ENCODE measurements at regions not wholly inside any gene's neighbourhood (a gene's known extent, or its start where the extent isn't known, plus 50 kb on each side); places are given as distances from the start of the nearest gene placed in this dataset.
"Not testable (repeated sequence)": the region's sequence is repeated elsewhere in the genome, so short reads cannot be mapped to it uniquely, and the experiment has no call there.

GRCh38 chr9:108257382-108257781 is 598.4 kb downstream of the ACTL7B start:
- Mint-ChIP-seq H3K4me3 (no peak overlapping the region), H3K27me3 (no peaks in the 10 kb centered on the region), H3K9me3 (ENCODE audit: low read depth) (peaks cover 8% of the 10 kb centered on the region), H3K36me3 (no peaks in the 10 kb centered on the region), H3K27ac (no peak overlapping the region), H3K4me1 (ENCODE audit: low read depth) (no peaks in the 10 kb centered on the region)

GRCh38 chr9:108254236-108254635 is 601.5 kb downstream of the ACTL7B start:
- Mint-ChIP-seq H3K27me3 (no peaks in the 10 kb centered on the region), H3K4me3 (no peak overlapping the region), H3K36me3 (no peaks in the 10 kb centered on the region), H3K27ac (no peak overlapping the region), H3K4me1 (ENCODE audit: low read depth) (no peaks in the 10 kb centered on the region), H3K9me3 (ENCODE audit: low read depth) (no peaks in the 10 kb centered on the region)

- H3K27ac Mint-ChIP-seq; H3K4me1 Mint-ChIP-seq (ENCODE audit: low read depth); H3K4me3 Mint-ChIP-seq: not testable (repeated sequence)
These were observed 608.4 kb downstream of the ACTL7B start for GRCh38 chr9:108247391-108247790.

GRCh38 chr9:108245901-108246300 is 609.9 kb downstream of the ACTL7B start:
- Mint-ChIP-seq H3K4me1 (ENCODE audit: low read depth) (no peaks in the 10 kb centered on the region), H3K4me3 (no peak overlapping the region), H3K9me3 (ENCODE audit: low read depth) (no peaks in the 10 kb centered on the region), H3K27ac (no peak overlapping the region), H3K36me3 (no peaks in the 10 kb centered on the region), H3K27me3 (no peaks in the 10 kb centered on the region)

More at GRCh38 chr9:108247391-108247790, 608.4 kb downstream of the ACTL7B start:
- H3K36me3 Mint-ChIP-seq; H3K9me3 Mint-ChIP-seq (ENCODE audit: low read depth); H3K27me3 Mint-ChIP-seq: not testable (repeated sequence)

GRCh38 chr9:108245331-108245730 is 610.5 kb downstream of the ACTL7B start:
- Mint-ChIP-seq H3K27me3 (no peaks in the 10 kb centered on the region), H3K4me3 (no peak overlapping the region), H3K27ac (no peak overlapping the region), H3K4me1 (ENCODE audit: low read depth) (no peaks in the 10 kb centered on the region), H3K9me3 (ENCODE audit: low read depth) (no peaks in the 10 kb centered on the region), H3K36me3 (no peaks in the 10 kb centered on the region)

GRCh38 chr9:108244686-108245085 is 611.1 kb downstream of the ACTL7B start:
- no peaks in the 10 kb centered on the region for H3K4me1 Mint-ChIP-seq (ENCODE audit: low read depth)
- no peak overlapping the region for H3K4me3 Mint-ChIP-seq
- no peaks in the 10 kb centered on the region for H3K9me3 Mint-ChIP-seq (ENCODE audit: low read depth)
- H3K27me3 Mint-ChIP-seq = no peaks in the 10 kb centered on the region
- H3K36me3 Mint-ChIP-seq = no peaks in the 10 kb centered on the region
- no peak overlapping the region for H3K27ac Mint-ChIP-seq

GRCh38 chr9:108241384-108242073 is 614.3 kb downstream of the ACTL7B start:
- Mint-ChIP-seq H3K9me3 (ENCODE audit: low read depth) (no peaks in the 10 kb centered on the region), H3K36me3 (no peaks in the 10 kb centered on the region)

GRCh38 chr9:108239696-108240321 is 616.0 kb downstream of the ACTL7B start:
- no peak overlapping the region for H3K27ac Mint-ChIP-seq
- no peaks in the 10 kb centered on the region for H3K27me3 Mint-ChIP-seq
- H3K4me1 Mint-ChIP-seq (ENCODE audit: low read depth) = no peaks in the 10 kb centered on the region
- no peaks in the 10 kb centered on the region for H3K9me3 Mint-ChIP-seq (ENCODE audit: low read depth)
- no peak overlapping the region for H3K4me3 Mint-ChIP-seq
- H3K36me3 Mint-ChIP-seq = no peaks in the 10 kb centered on the region

More at GRCh38 chr9:108241384-108242073, 614.3 kb downstream of the ACTL7B start:
- Mint-ChIP-seq H3K4me1 (ENCODE audit: low read depth) (no peaks in the 10 kb centered on the region), H3K4me3 (no peak overlapping the region), H3K27ac (no peak overlapping the region), H3K27me3 (no peaks in the 10 kb centered on the region)

- Mint-ChIP-seq H3K9me3 (ENCODE audit: low read depth) (peaks cover 4% of the 10 kb centered on the region), H3K4me1 (ENCODE audit: low read depth) (no peaks in the 10 kb centered on the region), H3K27me3 (no peaks in the 10 kb centered on the region), H3K4me3 (no peak overlapping the region), H3K36me3 (no peaks in the 10 kb centered on the region), H3K27ac (no peak overlapping the region)
These were observed 620.2 kb downstream of the ACTL7B start for GRCh38 chr9:108235609-108236008.

- no peak overlapping the region for H3K27ac Mint-ChIP-seq
- peaks cover 4% of the 10 kb centered on the region for H3K9me3 Mint-ChIP-seq (ENCODE audit: low read depth)
- no peaks in the 10 kb centered on the region for H3K36me3 Mint-ChIP-seq
- H3K27me3 Mint-ChIP-seq = no peaks in the 10 kb centered on the region
- no peak overlapping the region for H3K4me3 Mint-ChIP-seq
- no peaks in the 10 kb centered on the region for H3K4me1 Mint-ChIP-seq (ENCODE audit: low read depth)
These were observed 621.0 kb downstream of the ACTL7B start for GRCh38 chr9:108234811-108235210.

GRCh38 chr9:108225149-108225800 is 630.5 kb downstream of the ACTL7B start:
- Mint-ChIP-seq H3K27me3 (peaks cover 2% of the 10 kb centered on the region), H3K36me3 (no peaks in the 10 kb centered on the region), H3K27ac (no peak overlapping the region)

GRCh38 chr9:108224716-108225115 is 631.1 kb downstream of the ACTL7B start:
- no peaks in the 10 kb centered on the region for H3K36me3 Mint-ChIP-seq
- peaks cover 2% of the 10 kb centered on the region for H3K27me3 Mint-ChIP-seq
- H3K4me3 Mint-ChIP-seq = no peak overlapping the region
- peaks cover 7% of the 10 kb centered on the region for H3K9me3 Mint-ChIP-seq (ENCODE audit: low read depth)
- H3K27ac Mint-ChIP-seq = no peak overlapping the region
- H3K4me1 Mint-ChIP-seq (ENCODE audit: low read depth) = no peaks in the 10 kb centered on the region

More at GRCh38 chr9:108225149-108225800, 630.5 kb downstream of the ACTL7B start:
- H3K9me3 Mint-ChIP-seq (ENCODE audit: low read depth) = peaks cover 8% of the 10 kb centered on the region
- no peaks in the 10 kb centered on the region for H3K4me1 Mint-ChIP-seq (ENCODE audit: low read depth)
- H3K4me3 Mint-ChIP-seq = no peak overlapping the region

- Mint-ChIP-seq H3K4me3 (no peak overlapping the region), H3K27me3 (peaks cover 3% of the 10 kb centered on the region), H3K27ac (no peak overlapping the region), H3K9me3 (ENCODE audit: low read depth) (peaks cover 3% of the 10 kb centered on the region), H3K36me3 (no peaks in the 10 kb centered on the region), H3K4me1 (ENCODE audit: low read depth) (no peaks in the 10 kb centered on the region)
These were observed 636.1 kb downstream of the ACTL7B start for GRCh38 chr9:108219664-108220063.

GRCh38 chr9:108217431-108218349 is 638.1 kb downstream of the ACTL7B start:
- Mint-ChIP-seq H3K36me3 (no peaks in the 10 kb centered on the region), H3K27me3 (peaks cover 4% of the 10 kb centered on the region), H3K4me3 (no peak overlapping the region), H3K4me1 (ENCODE audit: low read depth) (no peaks in the 10 kb centered on the region), H3K27ac (no peak overlapping the region), H3K9me3 (ENCODE audit: low read depth) (peaks cover 3% of the 10 kb centered on the region)

Data from activated naive CD8-positive, alpha-beta T cell (primary cell).